AG09309 (cell line): ENCODE measurements at regions not wholly inside any gene's neighbourhood (a gene's known extent, or its start where the extent isn't known, plus 50 kb on each side); places are given as distances from the start of the nearest gene placed in this dataset.

Source experiments
- DNase-seq: peaks from one replicate; pipeline ENCODE4 v3.0.0-alpha.2; 2010; ENCODE audit warnings: low read depth
- H3K4me3 ChIP-seq: 2 replicates; pipeline ENCODE4 v1.5.1; 2011; ENCODE audit warnings: mild to moderate bottlenecking, low read depth, low read length, moderate library complexity; ENCODE audit not compliant: control insufficient read depth
- TF ChIP-seq, protein P1 (sequence below): IDR thresholded peaks from 2 replicates; pipeline ENCODE4 v1.5.1; 2011; ENCODE audit warnings: mild to moderate bottlenecking, low read depth, low read length, inconsistent platforms; ENCODE audit not compliant: insufficient read depth, control insufficient read depth; ENCODE audit errors: missing control alignments

DNA sequence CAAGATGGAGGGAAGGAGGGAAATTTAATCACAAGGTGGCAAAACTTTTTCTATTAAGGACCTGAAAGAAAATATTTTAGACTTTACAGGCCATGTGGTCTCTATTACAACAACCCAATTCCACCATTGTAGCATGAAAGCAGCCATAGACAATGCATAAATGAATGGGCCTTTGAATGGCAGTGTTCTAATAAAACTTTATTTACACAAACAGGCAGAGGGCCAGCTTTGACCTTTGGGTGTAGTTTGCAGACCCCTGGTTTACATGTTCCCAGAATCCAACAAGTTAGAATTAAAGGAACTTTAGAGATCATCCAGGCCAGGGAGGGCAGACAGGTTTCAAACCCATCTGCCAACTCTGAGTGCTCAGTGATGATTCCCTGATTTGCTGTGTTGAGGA is 95.2 kb downstream of the BANF2 start:
- no peak for DNase-seq
- TF ChIP-seq, protein P1, sequence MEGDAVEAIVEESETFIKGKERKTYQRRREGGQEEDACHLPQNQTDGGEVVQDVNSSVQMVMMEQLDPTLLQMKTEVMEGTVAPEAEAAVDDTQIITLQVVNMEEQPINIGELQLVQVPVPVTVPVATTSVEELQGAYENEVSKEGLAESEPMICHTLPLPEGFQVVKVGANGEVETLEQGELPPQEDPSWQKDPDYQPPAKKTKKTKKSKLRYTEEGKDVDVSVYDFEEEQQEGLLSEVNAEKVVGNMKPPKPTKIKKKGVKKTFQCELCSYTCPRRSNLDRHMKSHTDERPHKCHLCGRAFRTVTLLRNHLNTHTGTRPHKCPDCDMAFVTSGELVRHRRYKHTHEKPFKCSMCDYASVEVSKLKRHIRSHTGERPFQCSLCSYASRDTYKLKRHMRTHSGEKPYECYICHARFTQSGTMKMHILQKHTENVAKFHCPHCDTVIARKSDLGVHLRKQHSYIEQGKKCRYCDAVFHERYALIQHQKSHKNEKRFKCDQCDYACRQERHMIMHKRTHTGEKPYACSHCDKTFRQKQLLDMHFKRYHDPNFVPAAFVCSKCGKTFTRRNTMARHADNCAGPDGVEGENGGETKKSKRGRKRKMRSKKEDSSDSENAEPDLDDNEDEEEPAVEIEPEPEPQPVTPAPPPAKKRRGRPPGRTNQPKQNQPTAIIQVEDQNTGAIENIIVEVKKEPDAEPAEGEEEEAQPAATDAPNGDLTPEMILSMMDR: no peak

DNA sequence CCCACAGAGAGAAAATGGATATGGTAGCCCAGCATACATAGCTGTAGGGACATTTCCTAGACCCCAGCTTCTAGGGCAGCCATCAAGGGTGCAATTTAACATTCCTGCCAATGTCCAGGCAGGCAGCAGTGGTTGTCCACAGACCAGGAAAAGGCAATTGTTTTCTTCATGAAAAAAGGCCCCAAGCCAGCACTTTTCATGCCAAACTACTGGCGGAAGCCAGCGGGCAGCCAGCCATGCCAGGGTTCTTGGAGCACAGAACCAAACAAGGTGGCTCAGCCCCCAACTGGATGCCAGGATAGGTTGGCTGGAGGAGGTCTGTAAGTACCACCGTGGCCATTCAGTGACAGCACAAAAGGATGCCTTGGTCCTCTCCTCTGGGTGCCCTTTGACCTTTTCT is 94.6 kb downstream of the BANF2 start:
- no peak for DNase-seq
- H3K4me3 ChIP-seq: no peak overlapping the region
- TF ChIP-seq, protein P1: no peak

More for the DNA sequence above, 95.2 kb downstream of the BANF2 start:
- H3K4me3 ChIP-seq: no peak overlapping the region

DNA sequence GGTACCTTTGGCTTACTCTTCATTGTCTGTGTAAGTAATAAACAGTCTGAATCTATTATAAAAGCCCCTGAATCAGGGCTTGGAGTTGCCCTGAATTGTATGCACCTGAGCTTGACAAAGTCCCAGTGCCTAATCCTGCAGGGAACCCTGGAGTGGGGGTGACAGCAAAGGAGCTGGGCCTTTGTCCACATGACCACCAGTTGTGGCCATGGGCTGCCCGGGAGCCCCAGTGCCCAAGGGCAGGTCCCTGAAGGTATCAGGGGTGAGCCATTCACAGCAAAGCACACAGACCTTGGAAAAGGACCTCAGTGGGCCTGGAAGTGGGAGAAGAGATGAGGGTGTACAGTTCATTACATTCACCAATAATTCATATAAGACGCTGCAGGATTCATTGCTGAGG is 94.2 kb downstream of the BANF2 start:
- no peak for DNase-seq
- TF ChIP-seq, protein P1: no peak
- H3K4me3 ChIP-seq: no peak overlapping the region

DNA sequence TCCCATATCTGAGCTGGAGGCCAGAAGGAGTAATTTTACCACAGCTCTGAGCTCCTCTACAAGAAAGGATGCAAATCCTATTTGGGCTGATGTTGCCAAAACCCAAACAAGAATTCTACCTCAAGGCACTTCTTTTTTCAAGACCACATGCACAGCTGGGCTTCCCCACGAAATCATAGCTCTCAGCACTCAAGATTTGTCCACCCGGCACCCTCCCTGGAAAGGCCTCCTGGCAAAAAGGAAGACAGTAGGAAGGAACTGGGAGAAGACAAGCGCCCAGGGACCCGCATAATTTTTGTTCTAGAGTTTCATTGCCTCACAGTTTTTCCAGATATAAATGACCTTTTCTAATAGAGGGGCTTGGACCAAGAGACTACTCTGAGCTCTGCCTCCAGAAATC is 90.5 kb downstream of the BANF2 start:
- TF ChIP-seq, protein P1: no peak
- no peak for DNase-seq
- H3K4me3 ChIP-seq: no peak overlapping the region

DNA sequence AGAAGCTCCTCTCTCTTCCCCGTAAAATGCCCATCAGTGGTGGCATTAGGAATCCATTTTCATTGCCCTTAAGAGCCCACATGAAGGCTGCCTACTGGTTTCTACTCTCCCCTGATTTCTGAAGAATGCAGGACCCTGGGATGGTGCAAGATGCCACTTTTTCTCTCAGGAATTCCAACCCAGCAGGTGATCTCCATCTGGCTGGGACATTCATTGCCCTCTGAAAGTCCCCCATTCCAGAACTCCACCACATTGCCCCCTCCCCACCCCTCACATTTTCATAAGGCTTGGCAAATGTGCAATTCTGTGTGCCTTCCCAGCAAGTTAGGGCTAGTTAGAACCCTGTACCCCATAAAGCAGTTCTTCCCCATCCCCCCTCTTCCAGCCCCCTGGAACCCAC is 88.0 kb downstream of the BANF2 start:
- no peak overlapping the region for H3K4me3 ChIP-seq
- no peak for DNase-seq
- TF ChIP-seq, protein P1: no peak

DNA sequence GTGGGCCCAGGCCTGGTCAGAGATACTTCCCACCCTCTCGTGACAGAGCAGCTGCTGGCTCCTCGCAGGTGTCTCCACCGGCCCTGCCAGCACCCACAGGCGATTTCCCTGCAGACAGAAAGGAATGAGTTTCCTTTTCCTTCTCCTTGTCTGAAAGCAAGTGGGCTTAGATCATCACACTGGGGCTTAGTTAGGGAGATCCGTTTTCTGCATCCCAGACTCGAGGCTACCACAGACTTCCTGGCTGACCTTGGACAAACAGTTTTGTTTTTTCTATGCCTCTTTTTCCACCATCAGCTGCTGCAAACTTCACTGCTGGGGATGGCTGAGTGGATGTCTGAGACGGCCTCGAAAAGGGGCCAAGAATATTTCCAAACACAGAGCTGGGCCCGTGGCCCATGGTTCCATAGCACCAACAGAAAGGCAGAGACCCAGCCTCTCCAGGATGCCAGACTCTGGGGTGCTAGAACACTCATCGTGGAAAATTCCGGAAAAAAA is 86.5 kb downstream of the BANF2 start:
- DNase-seq: peak; percentile 50
- TF ChIP-seq, protein P1: no peak

More for the DNA sequence above, 86.5 kb downstream of the BANF2 start:
- no peak overlapping the region for H3K4me3 ChIP-seq
